Lung (tissue), 11 donors: ENCODE measurements at regions not wholly inside any gene's neighbourhood (a gene's known extent, or its start where the extent isn't known, plus 50 kb on each side); places are given as distances from the start of the nearest gene placed in this dataset.
A peak's percentile ranks its signal among the peaks of the same experiment; 100 is the strongest.
"Not testable (repeated sequence)": the region's sequence is repeated elsewhere in the genome, so short reads cannot be mapped to it uniquely, and the experiment has no call there.

Experiments used
- ATAC-seq: fragments of 200-7000 bp; cut with Tn5 transposase; one replicate; pipeline ENCODE4 v1.9.1; 2020; ENCODE audit warnings: moderate number of reproducible peaks; ENCODE audit not compliant: insufficient read depth, low FRiP score
- DNase-seq, 3 donors: peaks; one replicate each; pipeline ENCODE4 v3.0.0-alpha.2; 2013 to 2017
- H3K27ac ChIP-seq, 2 donors: one replicate each; pipeline ENCODE4 v1.5.1; 2013; ENCODE audit warnings: mild to moderate bottlenecking in 2 of 2, moderate library complexity in 2 of 2, control low read depth in 1 of 2, inconsistent platforms in 1 of 2, low read depth in 1 of 2, low read length in 1 of 2
- H3K27me3 ChIP-seq, 3 donors: one replicate each; pipeline ENCODE4 v1.5.1; 2013; ENCODE audit warnings: low read length in 2 of 3; ENCODE audit not compliant: control insufficient read depth in 3 of 3, insufficient read depth in 3 of 3
- H3K36me3 ChIP-seq, 4 donors: one replicate each; pipeline ENCODE4 v1.5.1; 2013; ENCODE audit warnings: low read length in 4 of 4, mild to moderate bottlenecking in 1 of 4, moderate library complexity in 1 of 4; ENCODE audit not compliant: control insufficient read depth in 4 of 4, insufficient read depth in 4 of 4
- H3K4me1 ChIP-seq, 5 donors: one replicate each; pipeline ENCODE4 v1.5.1; 2013; ENCODE audit warnings: low read length in 5 of 5, mild to moderate bottlenecking in 2 of 5, moderate library complexity in 1 of 5; ENCODE audit not compliant: control insufficient read depth in 5 of 5, insufficient read depth in 5 of 5
- H3K4me3 ChIP-seq: one replicate; pipeline ENCODE4 v1.5.1; 2013; ENCODE audit warnings: mild to moderate bottlenecking, control low read depth, moderate library complexity
- H3K9ac ChIP-seq, 2 donors: one replicate each; pipeline ENCODE4 v1.5.1; 2013; ENCODE audit warnings: low read length in 2 of 2, control low read depth in 1 of 2; ENCODE audit not compliant: insufficient read depth in 1 of 2
- H3K9me3 ChIP-seq, 4 donors: one replicate each; pipeline ENCODE4 v1.5.1; 2013; ENCODE audit warnings: low read length in 3 of 4, mild to moderate bottlenecking in 1 of 4, moderate library complexity in 1 of 4; ENCODE audit not compliant: control insufficient read depth in 4 of 4, insufficient read depth in 3 of 4
- WGBS, 2 donors: extraction: QIAGEN DNeasy Blood & Tissue Kit; methylation state at CpG; one replicate each; pipeline ENCODE4 v1.1.7; 2013; 5-methylcytosine and 5-hydroxymethylcytosine counted together
- TF ChIP-seq, protein P1 (sequence below): IDR thresholded peaks from 2 replicates; pipeline ENCODE4 v1.5.1; 2012; ENCODE audit warnings: mild to moderate bottlenecking; ENCODE audit errors: control extremely low read depth, extremely low read depth
- donor health status: control.
- donor health status: control.
- donor health status: Bipolar disorder and iron deficiency.
- donor health status: healthy.
- donor health status: DM: yes; HTN: yes; CAD: no.

DNA sequence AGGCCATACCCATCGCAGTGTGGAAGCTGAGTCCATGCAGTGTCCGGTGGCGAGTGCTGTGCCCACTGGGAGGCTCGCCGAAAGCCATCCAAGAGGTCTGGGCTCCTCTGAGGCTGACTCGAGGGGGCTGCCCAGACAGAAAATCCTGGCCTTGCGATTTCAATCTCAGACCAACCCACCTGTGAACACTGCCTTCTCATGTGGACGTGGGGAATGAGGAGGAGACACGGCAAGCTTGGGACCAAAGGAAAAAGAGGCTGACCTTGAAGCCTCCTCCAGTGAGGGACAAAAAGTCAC, 157.2 kb upstream of the AFDN start:
- no peak overlapping the region for H3K4me3 ChIP-seq
- H3K27ac ChIP-seq: no peak overlapping the region
- DNase-seq (no peak), ATAC-seq (no peak)
- TF ChIP-seq, protein P1, sequence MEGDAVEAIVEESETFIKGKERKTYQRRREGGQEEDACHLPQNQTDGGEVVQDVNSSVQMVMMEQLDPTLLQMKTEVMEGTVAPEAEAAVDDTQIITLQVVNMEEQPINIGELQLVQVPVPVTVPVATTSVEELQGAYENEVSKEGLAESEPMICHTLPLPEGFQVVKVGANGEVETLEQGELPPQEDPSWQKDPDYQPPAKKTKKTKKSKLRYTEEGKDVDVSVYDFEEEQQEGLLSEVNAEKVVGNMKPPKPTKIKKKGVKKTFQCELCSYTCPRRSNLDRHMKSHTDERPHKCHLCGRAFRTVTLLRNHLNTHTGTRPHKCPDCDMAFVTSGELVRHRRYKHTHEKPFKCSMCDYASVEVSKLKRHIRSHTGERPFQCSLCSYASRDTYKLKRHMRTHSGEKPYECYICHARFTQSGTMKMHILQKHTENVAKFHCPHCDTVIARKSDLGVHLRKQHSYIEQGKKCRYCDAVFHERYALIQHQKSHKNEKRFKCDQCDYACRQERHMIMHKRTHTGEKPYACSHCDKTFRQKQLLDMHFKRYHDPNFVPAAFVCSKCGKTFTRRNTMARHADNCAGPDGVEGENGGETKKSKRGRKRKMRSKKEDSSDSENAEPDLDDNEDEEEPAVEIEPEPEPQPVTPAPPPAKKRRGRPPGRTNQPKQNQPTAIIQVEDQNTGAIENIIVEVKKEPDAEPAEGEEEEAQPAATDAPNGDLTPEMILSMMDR: no peak
- H3K9me3 ChIP-seq: peaks cover 0 to 8% (median 0%) of the 10 kb centered on the region in 4 donors
- 93 to 96% methylated on average over 9 of the region's 9 CpGs for WGBS, 2 donors
- peaks cover 0 to 19% (median 6%) of the 10 kb centered on the region in 5 donors for H3K4me1 ChIP-seq
- H3K27me3 ChIP-seq: no peaks in the 10 kb centered on the region
- no peaks in the 10 kb centered on the region for H3K36me3 ChIP-seq
- H3K9ac ChIP-seq: no peak overlapping the region

DNA sequence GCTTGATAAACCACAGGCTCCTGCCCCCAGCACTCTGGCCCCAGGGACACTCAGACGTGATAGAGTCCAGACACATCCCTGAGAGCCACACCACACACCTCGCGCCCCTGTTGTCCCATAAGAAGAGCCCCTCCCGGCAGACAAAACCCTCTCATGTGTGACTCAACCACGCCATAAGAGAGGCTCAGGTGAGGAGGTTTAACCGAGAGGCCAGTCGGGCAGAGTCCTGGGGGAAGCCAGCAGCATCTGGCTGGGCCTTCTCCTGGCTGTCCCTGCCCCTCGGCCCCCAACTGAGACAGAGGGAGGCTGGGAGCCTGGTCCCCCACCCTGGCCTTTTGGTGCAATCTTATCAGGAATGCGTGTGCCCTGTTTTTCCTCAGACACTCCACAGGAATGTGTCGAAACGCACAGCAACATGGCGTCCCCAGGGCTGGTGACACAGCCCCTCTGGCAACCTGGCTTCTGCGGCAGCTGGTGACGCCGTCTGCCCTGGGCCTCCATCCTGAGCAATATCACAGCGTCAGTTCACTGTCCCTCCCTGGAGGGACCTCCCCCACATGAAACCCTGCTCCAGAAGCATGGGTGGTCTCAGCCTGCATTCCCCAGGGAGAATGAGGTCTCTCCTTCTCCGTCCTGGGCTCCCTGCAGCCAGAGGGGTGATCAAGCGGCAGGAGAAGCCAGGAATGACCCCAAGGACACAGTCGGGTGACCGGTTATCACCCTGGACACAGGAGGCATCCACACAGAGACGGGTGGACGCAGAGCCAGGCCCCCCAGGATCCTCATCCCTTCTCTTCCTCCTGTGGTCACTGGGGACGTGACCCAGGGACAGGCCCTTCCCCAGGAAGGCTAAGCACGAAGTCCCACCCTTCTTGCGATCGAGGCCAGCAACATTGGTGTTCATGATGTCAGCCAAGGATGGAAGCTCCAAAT, 156.6 kb upstream of the AFDN start:
- peaks cover 0 to 15% (median 6%) of the 10 kb centered on the region in 5 donors for H3K4me1 ChIP-seq
- WGBS, 2 donors: 93 to 94% methylated on average over 25 to 26 of the region's 26 CpGs
- TF ChIP-seq, protein P1: no peak
- no peaks in the 10 kb centered on the region for H3K27me3 ChIP-seq
- H3K4me3 ChIP-seq: no peak overlapping the region
- H3K9ac ChIP-seq: no peak overlapping the region
- ATAC-seq (no peak), DNase-seq (peak in 1 of 3 donors; percentile 26)
- peaks cover 0 to 8% (median 0%) of the 10 kb centered on the region in 4 donors for H3K9me3 ChIP-seq
- H3K36me3 ChIP-seq: no peaks in the 10 kb centered on the region
- H3K27ac ChIP-seq: no peak overlapping the region

GRCh38 chr6:167670938-167671338, 155.8 kb upstream of the AFDN start:
- TF ChIP-seq, protein P1: no peak

DNA sequence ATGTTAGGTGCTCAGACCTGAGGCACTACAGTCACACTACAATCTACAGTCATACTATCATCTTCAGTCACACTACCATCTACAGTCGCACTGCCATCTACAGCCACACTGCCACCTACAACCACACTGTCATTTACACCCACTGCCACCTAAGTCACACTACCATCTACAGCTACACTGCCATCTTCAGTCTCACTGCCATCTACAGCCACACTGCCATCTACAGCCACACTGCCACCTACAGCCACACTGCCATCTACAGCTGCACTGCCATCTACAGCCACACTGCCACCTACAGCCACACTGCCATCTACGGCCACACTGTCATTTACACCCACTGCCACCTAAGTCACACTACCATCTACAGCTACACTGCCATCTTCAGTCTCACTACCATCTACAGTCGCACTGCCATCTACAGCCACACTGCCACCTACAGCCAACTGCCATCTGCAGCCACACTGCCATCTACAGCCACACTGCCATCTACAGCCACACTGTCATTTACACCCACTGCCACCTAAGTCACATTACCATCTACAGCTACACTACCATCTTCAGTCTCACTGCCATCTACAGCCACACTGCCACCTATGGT, 155.2 kb upstream of the AFDN start:
- 92 to 98% methylated on average over 3 of the region's 3 CpGs for WGBS, 2 donors
- not testable (repeated sequence) for DNase-seq, ATAC-seq, H3K36me3 ChIP-seq, H3K27me3 ChIP-seq, H3K9ac ChIP-seq, H3K9me3 ChIP-seq, H3K4me3 ChIP-seq, H3K27ac ChIP-seq
- peaks cover 2 to 15% (median 8%) of the 10 kb centered on the region in 5 donors for H3K4me1 ChIP-seq

More at GRCh38 chr6:167670938-167671338, 155.8 kb upstream of the AFDN start:
- no peak overlapping the region for H3K9ac ChIP-seq
- no peak overlapping the region for H3K27ac ChIP-seq
- WGBS, 2 donors: 95 to 98% methylated on average over 7 of the region's 7 CpGs
- H3K36me3 ChIP-seq: no peaks in the 10 kb centered on the region
- H3K4me3 ChIP-seq: no peak overlapping the region
- DNase-seq (no peak), ATAC-seq (no peak)
- no peaks in the 10 kb centered on the region for H3K27me3 ChIP-seq
- H3K9me3 ChIP-seq: peaks cover 0 to 8% (median 0%) of the 10 kb centered on the region in 4 donors
- H3K4me1 ChIP-seq: peaks cover 0 to 10% (median 8%) of the 10 kb centered on the region in 5 donors
